Large intestine (tissue), 3 donors: ENCODE measurements at regions not wholly inside any gene's neighbourhood (a gene's known extent, or its start where the extent isn't known, plus 50 kb on each side); places are given as distances from the start of the nearest gene placed in this dataset.

Experiments used
- DNase-seq, 2 donors: peaks; one replicate each; pipeline versions ENCODE4 v3.0.0 to v3.0.0-alpha.2; 2013
- H3K27ac ChIP-seq: one replicate; pipeline ENCODE4 v1.5.1; 2013; ENCODE audit warnings: low read length
- H3K27me3 ChIP-seq: 2 replicates; pipeline ENCODE4 v1.6.1; 2013; ENCODE audit warnings: low read length; ENCODE audit not compliant: control insufficient read depth, insufficient read depth
- H3K36me3 ChIP-seq: 2 replicates; pipeline ENCODE4 v1.6.1; 2013; ENCODE audit warnings: low read length; ENCODE audit not compliant: control insufficient read depth, insufficient read depth
- H3K4me1 ChIP-seq: one replicate; pipeline ENCODE4 v1.6.1; 2013; ENCODE audit warnings: low read length; ENCODE audit not compliant: control insufficient read depth, insufficient read depth
- H3K4me3 ChIP-seq: one replicate; pipeline ENCODE4 v1.5.1; 2013; ENCODE audit warnings: low read length
- H3K9me3 ChIP-seq: one replicate; pipeline ENCODE4 v1.6.1; 2013; ENCODE audit warnings: mild to moderate bottlenecking, low read depth, low read length, moderate library complexity; ENCODE audit not compliant: control insufficient read depth
- WGBS: methylation state at CpG from one replicate; pipeline ENCODE4 v1.1.5; 2013; ENCODE audit warnings: low lambda C conversion rate; ENCODE audit not compliant: insufficient coverage; 5-methylcytosine and 5-hydroxymethylcytosine counted together

DNA sequence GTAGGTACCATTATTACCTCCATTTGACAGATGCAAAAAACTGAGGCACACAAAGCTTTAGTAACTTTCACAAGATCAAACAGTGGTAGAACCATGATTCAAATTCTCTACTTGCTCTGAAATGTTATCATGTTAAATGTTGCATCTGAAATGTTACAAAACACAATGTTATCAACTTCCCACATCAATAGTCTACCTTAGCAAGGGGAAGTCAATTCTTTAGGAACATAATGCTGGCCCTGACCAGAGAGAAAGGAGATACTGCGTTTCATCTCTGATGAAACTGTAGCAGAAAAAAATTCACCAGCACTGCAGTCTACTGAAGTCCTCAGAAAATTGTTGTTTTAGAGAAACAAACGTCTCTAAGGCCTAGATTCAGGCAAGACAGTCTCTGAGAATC is 174.1 kb downstream of the SATB1 start:
- H3K27me3 ChIP-seq, result no peaks in the 10 kb centered on the region
- H3K4me3 ChIP-seq, result no peak overlapping the region
- no peaks in the 10 kb centered on the region for H3K4me1 ChIP-seq
- no peak overlapping the region for H3K27ac ChIP-seq
- H3K9me3 ChIP-seq, result no peaks in the 10 kb centered on the region
- no CpG with 5 or more reads among the region's 2 CpGs for WGBS
- no peak for DNase-seq
- H3K36me3 ChIP-seq, result no peaks in the 10 kb centered on the region

- WGBS, result 90% methylated on average over 2 of the region's 3 CpGs
- Histone ChIP-seq H3K27me3 (no peaks in the 10 kb centered on the region), H3K9me3 (no peaks in the 10 kb centered on the region), H3K36me3 (no peaks in the 10 kb centered on the region), H3K27ac (no peak overlapping the region), H3K4me1 (no peaks in the 10 kb centered on the region), H3K4me3 (no peak overlapping the region)
- no peak for DNase-seq
Observed at GRCh38 chr3:18249126-18249525, 176.0 kb downstream of the SATB1 start.

DNA sequence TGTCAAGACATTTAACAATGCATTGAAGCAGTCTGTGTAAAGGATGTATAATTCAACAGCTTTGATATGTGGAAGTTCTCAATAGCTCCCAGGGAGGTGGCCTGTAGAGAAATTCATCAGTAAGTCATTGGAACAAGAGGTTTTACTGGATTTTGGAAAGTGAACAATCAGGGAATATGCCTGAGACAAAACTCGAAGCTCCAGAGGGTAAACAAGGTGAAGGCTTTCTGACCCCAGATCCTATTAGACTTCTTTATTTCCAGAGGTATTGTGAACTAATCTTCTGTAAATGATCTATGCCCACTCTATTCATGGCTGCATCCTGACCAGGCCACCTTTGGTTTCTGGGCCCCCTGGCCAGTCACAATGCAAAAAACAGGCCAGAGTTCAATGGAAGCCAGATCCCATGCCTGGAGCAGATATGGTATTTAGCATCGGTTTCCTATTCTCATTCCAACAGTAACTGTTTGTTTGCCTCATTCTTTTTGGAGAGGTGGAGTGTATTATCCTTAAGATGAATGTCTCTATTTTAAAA is 177.3 kb downstream of the SATB1 start:
- 45% methylated on average over 2 of the region's 2 CpGs for WGBS
- Histone ChIP-seq H3K4me1 (no peaks in the 10 kb centered on the region), H3K27ac (no peak overlapping the region), H3K4me3 (no peak overlapping the region), H3K27me3 (no peaks in the 10 kb centered on the region), H3K36me3 (no peaks in the 10 kb centered on the region), H3K9me3 (no peaks in the 10 kb centered on the region)
- DNase-seq, result no peak

GRCh38 chr3:18247139-18247695 is 177.9 kb downstream of the SATB1 start:
- no peaks in the 10 kb centered on the region for H3K4me1 ChIP-seq
- H3K9me3 ChIP-seq, result no peaks in the 10 kb centered on the region

DNA sequence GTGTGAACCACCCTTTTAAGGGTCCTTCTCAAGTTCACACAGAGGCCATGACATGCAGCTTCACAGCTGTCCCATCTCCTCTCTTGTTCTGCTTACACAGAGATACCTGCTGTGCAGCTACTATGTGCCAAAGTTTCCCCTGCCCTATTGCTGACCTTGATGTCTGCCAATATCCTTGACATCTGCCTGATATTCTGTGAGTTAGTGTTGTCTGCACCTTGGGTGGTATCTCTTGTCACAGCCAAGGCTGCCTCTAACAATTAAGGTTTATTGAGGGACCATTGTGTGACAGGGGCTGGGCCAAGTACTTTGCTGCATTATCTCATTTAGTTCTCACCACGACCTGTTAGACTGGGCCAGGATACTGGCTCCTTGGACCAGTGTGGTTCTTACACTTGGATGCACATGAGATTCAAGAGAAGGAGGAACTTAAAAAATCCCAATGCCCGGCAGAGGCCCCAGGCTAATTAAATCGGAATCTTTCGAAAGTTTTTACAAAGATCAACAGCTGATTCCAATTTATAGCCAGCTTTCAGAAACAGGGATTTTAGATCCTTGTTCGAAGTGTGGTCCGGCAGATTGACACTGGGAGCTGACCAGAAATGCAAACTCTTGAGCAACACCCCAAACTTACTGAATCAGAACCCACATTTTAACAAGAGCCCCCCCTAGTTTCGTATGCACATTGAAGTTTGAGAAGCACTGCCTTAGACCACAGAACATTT is 178.6 kb downstream of the SATB1 start:
- H3K27ac ChIP-seq, result no peak overlapping the region
- no peaks in the 10 kb centered on the region for H3K36me3 ChIP-seq
- no peaks in the 10 kb centered on the region for H3K4me1 ChIP-seq
- DNase-seq, result no peak
- no peak overlapping the region for H3K4me3 ChIP-seq
- no CpG with 5 or more reads among the region's 7 CpGs for WGBS
- no peaks in the 10 kb centered on the region for H3K27me3 ChIP-seq
- H3K9me3 ChIP-seq, result no peaks in the 10 kb centered on the region

More at GRCh38 chr3:18247139-18247695, 177.9 kb downstream of the SATB1 start:
- no peak overlapping the region for H3K4me3 ChIP-seq
- DNase-seq, result no peak
- H3K27me3 ChIP-seq, result no peaks in the 10 kb centered on the region
- H3K36me3 ChIP-seq, result no peaks in the 10 kb centered on the region
- H3K27ac ChIP-seq, result no peak overlapping the region

DNA sequence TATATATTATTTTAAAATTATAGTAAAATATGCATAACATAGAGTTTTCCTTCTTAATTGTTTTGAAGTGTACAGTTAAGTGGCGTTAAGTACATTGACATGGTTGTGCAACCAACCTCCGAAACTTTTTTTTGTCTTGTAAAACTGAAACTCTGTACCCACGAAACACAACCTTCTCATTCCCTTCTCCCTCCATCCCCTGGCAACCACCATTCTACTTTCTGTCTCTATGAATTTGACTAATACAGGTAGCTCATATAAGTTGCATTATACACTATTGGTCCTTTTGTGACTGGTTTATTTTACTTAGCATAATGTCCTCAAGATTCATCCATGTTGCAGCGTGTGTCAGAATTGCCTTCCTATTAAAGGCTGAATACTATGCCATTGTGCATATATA is 179.4 kb downstream of the SATB1 start:
- WGBS, result 83% methylated on average over 2 of the region's 4 CpGs
- no peak for DNase-seq
- Histone ChIP-seq H3K4me3 (no peak overlapping the region), H3K9me3 (no peaks in the 10 kb centered on the region), H3K27me3 (no peaks in the 10 kb centered on the region), H3K27ac (no peak overlapping the region), H3K4me1 (no peaks in the 10 kb centered on the region), H3K36me3 (no peaks in the 10 kb centered on the region)

GRCh38 chr3:18241837-18242236 is 183.3 kb downstream of the SATB1 start:
- Histone ChIP-seq H3K4me3 (no peak overlapping the region), H3K27ac (no peak overlapping the region), H3K36me3 (no peaks in the 10 kb centered on the region), H3K27me3 (no peaks in the 10 kb centered on the region), H3K9me3 (no peaks in the 10 kb centered on the region), H3K4me1 (no peaks in the 10 kb centered on the region)
- no peak for DNase-seq
- 83% methylated on average over 1 of the region's 1 CpG for WGBS

DNA sequence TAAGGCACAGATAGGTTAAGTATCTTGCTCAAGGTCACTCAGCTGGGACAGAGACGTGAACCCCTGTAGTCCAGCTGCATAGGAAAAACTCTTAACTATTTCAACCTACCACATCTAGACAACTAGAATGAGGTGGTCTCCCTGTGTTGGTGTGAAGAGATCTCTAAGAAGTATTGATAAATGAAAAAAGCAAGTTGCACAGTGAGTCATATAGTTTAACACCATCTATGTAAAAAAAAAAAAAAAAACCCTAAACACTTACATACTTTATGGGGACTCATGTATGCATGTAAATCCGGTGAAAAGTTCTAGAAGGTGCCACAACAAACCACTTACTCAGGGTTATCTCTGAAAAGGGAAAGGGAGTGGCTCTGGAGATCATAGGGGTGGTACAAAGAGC is 185.5 kb downstream of the SATB1 start:
- WGBS, result no CpG with 5 or more reads among the region's 2 CpGs

DNA sequence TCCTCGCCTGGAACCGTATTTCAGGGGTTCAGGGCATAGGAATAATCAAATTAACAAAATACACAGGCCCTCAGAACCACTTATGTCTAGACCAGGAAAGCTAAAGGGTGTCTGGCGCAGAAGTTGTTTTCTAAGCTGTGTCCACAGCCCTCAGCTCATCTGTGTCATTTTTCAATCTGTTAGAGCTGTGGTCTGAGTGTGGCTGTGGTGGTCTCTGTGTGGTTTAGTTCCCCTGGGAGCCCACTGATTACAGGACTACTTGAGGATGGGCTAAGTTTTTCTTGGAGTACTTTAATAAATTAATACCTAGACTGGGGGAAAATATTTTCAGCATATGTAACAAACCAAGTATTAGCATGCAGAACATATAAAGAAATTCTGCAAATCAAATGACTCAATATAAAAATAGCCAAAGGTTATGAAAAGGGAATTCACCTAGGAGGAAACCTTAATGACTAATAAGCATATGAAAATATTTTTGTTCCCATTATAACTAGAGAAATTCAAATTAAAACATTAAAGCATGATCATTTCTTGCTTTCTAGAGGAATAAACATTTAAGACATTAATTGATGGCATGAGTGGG is 186.3 kb downstream of the SATB1 start:
- H3K27ac ChIP-seq, result no peak overlapping the region
- H3K27me3 ChIP-seq, result peaks cover 10% of the 10 kb centered on the region
- H3K4me1 ChIP-seq, result no peaks in the 10 kb centered on the region
- no peaks in the 10 kb centered on the region for H3K36me3 ChIP-seq
- WGBS, result no CpG with 5 or more reads among the region's 3 CpGs
- H3K9me3 ChIP-seq, result no peaks in the 10 kb centered on the region
- no peak for DNase-seq
- no peak overlapping the region for H3K4me3 ChIP-seq

More for the DNA sequence above, 185.5 kb downstream of the SATB1 start:
- Histone ChIP-seq H3K36me3 (no peaks in the 10 kb centered on the region), H3K27me3 (peaks cover 3% of the 10 kb centered on the region), H3K4me1 (no peaks in the 10 kb centered on the region), H3K4me3 (no peak overlapping the region), H3K9me3 (no peaks in the 10 kb centered on the region), H3K27ac (no peak overlapping the region)
- DNase-seq, result no peak

DNA sequence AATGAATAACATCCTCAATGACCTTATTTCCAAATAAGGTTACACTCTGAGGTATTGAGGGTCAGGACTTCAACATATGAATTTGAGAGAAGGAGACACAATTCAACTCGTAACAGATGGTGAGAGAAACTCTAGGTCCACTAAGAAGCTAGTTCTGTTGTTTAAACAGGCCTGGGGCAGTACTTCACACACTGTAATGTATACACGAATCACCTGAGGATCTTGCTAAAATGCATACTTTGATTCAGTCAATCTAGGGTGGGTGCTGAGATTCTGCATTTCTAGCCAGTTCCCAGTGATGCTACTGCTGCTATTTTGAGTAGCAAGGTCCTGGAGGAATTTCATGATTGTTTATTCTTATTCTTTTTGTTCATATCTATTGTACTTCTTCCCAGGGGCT is 186.8 kb downstream of the SATB1 start:
- 83% methylated on average over 1 of the region's 2 CpGs for WGBS
- H3K4me3 ChIP-seq, result no peak overlapping the region
- H3K9me3 ChIP-seq, result no peaks in the 10 kb centered on the region
- no peak overlapping the region for H3K27ac ChIP-seq
- no peak for DNase-seq
- H3K4me1 ChIP-seq, result no peaks in the 10 kb centered on the region
- no peaks in the 10 kb centered on the region for H3K36me3 ChIP-seq
- H3K27me3 ChIP-seq, result peaks cover 10% of the 10 kb centered on the region
